MM.1S (cell line): ENCODE measurements at regions not wholly inside any gene's neighbourhood (a gene's known extent, or its start where the extent isn't known, plus 50 kb on each side); places are given as distances from the start of the nearest gene placed in this dataset.

ENCODE experiments used
- DNase-seq: peaks from one replicate; pipeline ENCODE4 v3.0.0-alpha.2; 2015
- H2AFZ ChIP-seq: fragments of 300-600 bp; sonication (generic); 2 replicates; pipeline ENCODE4 v1.6.0; 2016; ENCODE audit warnings: antibody characterized with exemption, low read length
- H3F3A ChIP-seq: fragments of 300-600 bp; sonication (generic); 2 replicates; pipeline ENCODE4 v1.6.1; 2016; ENCODE audit warnings: mild to moderate bottlenecking, antibody characterized with exemption, low read length, moderate library complexity, mixed read lengths; ENCODE audit not compliant: insufficient read depth
- H3K27ac ChIP-seq: fragments of 300-600 bp; sonication (generic); 2 replicates; pipeline ENCODE4 v1.5.1; 2016; ENCODE audit warnings: mild to moderate bottlenecking, low read length
- H3K27me3 ChIP-seq: fragments of 300-600 bp; sonication (generic); replicated peaks from 2 replicates; pipeline ENCODE4 v1.6.0; 2016; ENCODE audit warnings: low read length; ENCODE audit not compliant: insufficient read depth
- H3K36me3 ChIP-seq: fragments of 300-600 bp; sonication (generic); replicated peaks from 2 replicates; pipeline ENCODE4 v1.6.1; 2016; ENCODE audit warnings: mild to moderate bottlenecking, low read length, mixed read lengths; ENCODE audit not compliant: insufficient read depth
- H3K4me1 ChIP-seq: fragments of 300-600 bp; sonication (generic); 2 replicates; pipeline ENCODE4 v1.6.1; 2016; ENCODE audit warnings: low read length, mixed read lengths
- H3K4me2 ChIP-seq: fragments of 300-600 bp; sonication (generic); 2 replicates; pipeline ENCODE4 v1.6.0; 2016; ENCODE audit warnings: low read depth, low read length
- H3K4me3 ChIP-seq: fragments of 300-600 bp; sonication (generic); 2 replicates; pipeline ENCODE4 v1.5.1; 2016; ENCODE audit warnings: low read length, mixed read lengths
- H3K79me2 ChIP-seq: fragments of 300-600 bp; sonication (generic); 2 replicates; pipeline ENCODE4 v1.6.1; 2016; ENCODE audit warnings: mixed run types, low read length, mixed read lengths
- H3K9ac ChIP-seq: fragments of 300-600 bp; sonication (generic); 2 replicates; pipeline ENCODE4 v1.6.1; 2016; ENCODE audit warnings: low read length, mixed read lengths
- H3K9me2 ChIP-seq: fragments of 300-600 bp; sonication (generic); replicated peaks from 2 replicates; pipeline ENCODE4 v1.6.1; 2016; ENCODE audit warnings: mild to moderate bottlenecking, low read length, mixed read lengths; ENCODE audit not compliant: insufficient read depth
- H3K9me3 ChIP-seq: fragments of 300-600 bp; sonication (generic); replicated peaks from 2 replicates; pipeline ENCODE4 v1.6.1; 2016; ENCODE audit warnings: mild to moderate bottlenecking, low read length, mixed read lengths; ENCODE audit not compliant: insufficient read depth
- H4K20me1 ChIP-seq: fragments of 300-600 bp; sonication (generic); 2 replicates; pipeline ENCODE4 v1.6.1; 2016; ENCODE audit warnings: mild to moderate bottlenecking, low read length, moderate library complexity, mixed read lengths; ENCODE audit not compliant: insufficient read depth
- CTCF ChIP-seq: fragments of 300-600 bp; sonication (generic); IDR thresholded peaks from 2 replicates; pipeline ENCODE4 v1.5.1; 2016; ENCODE audit warnings: antibody characterized with exemption, low read length, mixed read lengths
- EZH2 ChIP-seq: fragments of 300-600 bp; sonication (generic); optimal IDR thresholded peaks from 2 replicates; pipeline ENCODE3; 2017; ENCODE audit warnings: low read depth, mild to moderate bottlenecking, antibody characterized with exemption, low read length, mixed read lengths
- EZH2phosphoT487 ChIP-seq: fragments of 300-600 bp; sonication (generic); IDR thresholded peaks from 2 replicates; pipeline ENCODE4 v1.6.1; 2018; ENCODE audit warnings: antibody characterized with exemption, low read length

DNA sequence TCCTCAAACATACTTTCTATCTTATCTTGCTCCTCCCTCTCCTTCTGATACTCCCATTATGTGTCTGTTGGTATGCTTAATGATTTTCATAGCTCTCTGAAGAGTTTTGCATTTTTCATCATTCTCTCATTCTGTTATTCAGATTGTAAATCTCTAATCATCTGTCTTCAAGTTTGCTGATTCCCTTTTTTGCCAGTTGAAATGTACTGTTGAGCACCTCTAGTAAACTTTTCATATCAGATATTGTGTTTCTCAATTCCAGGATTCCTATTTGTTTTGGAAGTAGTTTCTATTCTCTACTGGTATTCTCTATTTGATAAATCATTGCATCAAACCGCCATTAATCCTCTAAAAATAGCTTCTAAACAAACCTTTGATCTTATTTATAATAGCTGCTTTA is 387.7 kb downstream of the PAX1 start:
- no peak for TF ChIP-seq EZH2
- no peak for TF ChIP-seq CTCF
- no peak for TF ChIP-seq EZH2phosphoT487
- Histone ChIP-seq H3K9me2 (no peaks in the 10 kb centered on the region), H3F3A (no peaks in the 10 kb centered on the region), H3K9ac (no peak overlapping the region), H3K79me2 (no peaks in the 10 kb centered on the region), H3K36me3 (no peaks in the 10 kb centered on the region), H2AFZ (no peak overlapping the region), H3K4me3 (no peak overlapping the region), H3K4me2 (no peak overlapping the region), H3K27ac (no peak overlapping the region), H3K9me3 (no peaks in the 10 kb centered on the region), H3K4me1 (0 out of 2 replicates have a peak, but pooled peaks cover 5% of the 10 kb centered on the region), H4K20me1 (no peaks in the 10 kb centered on the region), H3K27me3 (no peaks in the 10 kb centered on the region)
- DNase-seq = no peak

GRCh38 chr20:22088882-22089281 is 383.4 kb downstream of the PAX1 start:
- no peaks in the 10 kb centered on the region for H3K9me3 ChIP-seq
- no peak overlapping the region for H3K4me3 ChIP-seq
- no peaks in the 10 kb centered on the region for H3K4me1 ChIP-seq
- H3F3A ChIP-seq = no peaks in the 10 kb centered on the region
- no peak overlapping the region for H3K4me2 ChIP-seq
- DNase-seq = no peak
- no peak for TF ChIP-seq EZH2
- no peak overlapping the region for H3K27ac ChIP-seq
- H3K27me3 ChIP-seq = no peaks in the 10 kb centered on the region
- no peaks in the 10 kb centered on the region for H4K20me1 ChIP-seq
- H2AFZ ChIP-seq = no peak overlapping the region
- H3K9ac ChIP-seq = no peak overlapping the region
- H3K9me2 ChIP-seq = no peaks in the 10 kb centered on the region
- H3K36me3 ChIP-seq = no peaks in the 10 kb centered on the region
- no peaks in the 10 kb centered on the region for H3K79me2 ChIP-seq

DNA sequence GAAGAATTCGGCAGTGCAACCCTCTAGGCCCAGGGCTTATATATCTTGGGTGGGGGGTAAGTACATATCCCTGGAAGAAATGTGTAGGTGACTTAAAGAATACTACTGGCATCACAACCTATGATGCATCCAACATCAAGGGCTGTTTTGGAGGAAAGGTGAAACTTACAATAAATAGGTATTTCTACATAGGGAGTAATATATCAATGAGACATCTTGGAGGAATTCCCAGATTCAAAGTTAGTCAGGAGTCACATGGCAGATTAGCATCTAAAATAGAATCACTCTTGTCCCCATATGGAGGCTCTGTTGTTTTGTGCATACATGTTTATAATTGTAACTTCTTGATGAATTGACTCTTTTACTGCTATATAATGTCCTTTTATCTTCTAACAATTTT is 375.5 kb downstream of the PAX1 start:
- Histone ChIP-seq H3K36me3 (no peaks in the 10 kb centered on the region), H3K27me3 (no peaks in the 10 kb centered on the region), H3K27ac (no peak overlapping the region), H3K9me3 (no peaks in the 10 kb centered on the region), H4K20me1 (no peaks in the 10 kb centered on the region), H3K79me2 (no peaks in the 10 kb centered on the region), H3K4me1 (no peaks in the 10 kb centered on the region), H3K9ac (no peak overlapping the region), H3K4me2 (no peak overlapping the region), H3K9me2 (no peaks in the 10 kb centered on the region), H3F3A (no peaks in the 10 kb centered on the region), H2AFZ (no peak overlapping the region), H3K4me3 (no peak overlapping the region)
- DNase-seq = no peak
- TF ChIP-seq CTCF (no peak), EZH2phosphoT487 (no peak), EZH2 (no peak)

- no peak overlapping the region for H3K27ac ChIP-seq
- H3K27me3 ChIP-seq = no peaks in the 10 kb centered on the region
- TF ChIP-seq EZH2phosphoT487 = no peak
- no peak for TF ChIP-seq CTCF
- no peak for TF ChIP-seq EZH2
Observed at GRCh38 chr20:22074635-22075034, 369.2 kb downstream of the PAX1 start.

More at GRCh38 chr20:22074635-22075034, 369.2 kb downstream of the PAX1 start:
- no peak overlapping the region for H3K9ac ChIP-seq
- no peaks in the 10 kb centered on the region for H3K4me1 ChIP-seq
- no peaks in the 10 kb centered on the region for H3K9me2 ChIP-seq
- H3K79me2 ChIP-seq = no peaks in the 10 kb centered on the region
- DNase-seq = no peak
- H2AFZ ChIP-seq = no peak overlapping the region
- H4K20me1 ChIP-seq = no peaks in the 10 kb centered on the region
- no peaks in the 10 kb centered on the region for H3K36me3 ChIP-seq
- no peak overlapping the region for H3K4me2 ChIP-seq
- no peaks in the 10 kb centered on the region for H3K9me3 ChIP-seq
- no peak overlapping the region for H3K4me3 ChIP-seq
- no peaks in the 10 kb centered on the region for H3F3A ChIP-seq
